HepG2 (cell line): ENCODE measurements at regions not wholly inside any gene's neighbourhood (a gene's known extent, or its start where the extent isn't known, plus 50 kb on each side); places are given as distances from the start of the nearest gene placed in this dataset.

Source experiments
- ATAC-seq: fragments of 200-7000 bp; cut with Tn5 transposase; 3 replicates; pipeline ENCODE4 v1.9.1; 2020; ENCODE audit warnings: mild to moderate bottlenecking, moderate library complexity
- BruUV-seq: library from RNA; stranded (reverse); fragments of 400-500 nt; replicated peaks from 2 replicates; lab custom pipeline; 2021; lab: Mats Ljungman, UMichigan
- CTCF ChIA-PET: fragments of 300-600 bp; formaldehyde crosslinking; extraction: SDS; loops from one replicate; lab custom pipeline; 2021; ENCODE audit warnings: low total read pairs, inconsistent platforms, low intra/inter-chr PET ratio; lab: Yijun Ruan, JAX
- POLR2A ChIA-PET: fragments of 350-600 bp; sonication (Branson Sonifier 250); formaldehyde crosslinking; loops from one replicate; lab custom pipeline; 2020; ENCODE audit warnings: antibody characterized with exemption, inconsistent platforms; lab: Yijun Ruan, JAX
- DNase-seq: peaks from one replicate; pipeline ENCODE4 v3.0.0-alpha.2; 2015; ENCODE audit warnings: low spot score
- FAIRE-seq: peaks from 3 replicates; lab custom pipeline; 2011; peaks lifted over from hg19 to GRCh38; lab: Jason Lieb, UNC
- H2AFZ ChIP-seq: one replicate; pipeline ENCODE4 v1.6.1; 2011; ENCODE audit warnings: low read length, inconsistent platforms
- H3K27ac ChIP-seq: fragments of 300-600 bp; 3 replicates; pipeline ENCODE4 v1.8.0; 2011; ENCODE audit warnings: mixed run types, mild to moderate bottlenecking, mixed read lengths, low read length, inconsistent platforms; ENCODE audit not compliant: insufficient read depth; ENCODE audit errors: extremely low read length
- H3K27me3 ChIP-seq, 2 experiments: fragments of 200-600 bp in 1 of 2; 2 replicates in 1 of 2; 3 replicates in 1 of 2; pipeline versions ENCODE4 v1.6.0 to v1.8.0; 2011; ENCODE audit warnings: low read length in 2 of 2, mild to moderate bottlenecking in 2 of 2, moderate library complexity in 2 of 2, inconsistent platforms in 1 of 2; ENCODE audit not compliant: insufficient read depth in 2 of 2, control insufficient read depth in 1 of 2
- H3K36me3 ChIP-seq, 2 experiments: fragments of 200-600 bp in 1 of 2; replicated peaks in 1 of 2; 2 replicates in 1 of 2; 3 replicates in 1 of 2; pipeline versions ENCODE4 v1.5.1 to v1.8.0; 2011; ENCODE audit warnings: low read length in 2 of 2, inconsistent platforms in 1 of 2; ENCODE audit not compliant: insufficient read depth in 2 of 2, control insufficient read depth in 1 of 2
- H3K4me1 ChIP-seq: 2 replicates; pipeline ENCODE4 v1.5.1; 2012; ENCODE audit warnings: low read length, inconsistent platforms; ENCODE audit not compliant: insufficient read depth
- H3K4me2 ChIP-seq: 2 replicates; pipeline ENCODE4 v1.6.0; 2011; ENCODE audit warnings: low read depth, low read length, inconsistent platforms
- H3K4me3 ChIP-seq, 3 experiments: fragments of 200-600 bp in 1 of 3; sonication (generic), shearing (Covaris generic) in 1 of 3; replicated peaks in 1 of 3; 2 replicates each; pipeline ENCODE4 v1.5.1; 2011 to 2016; ENCODE audit warnings: low read length in 3 of 3, inconsistent platforms in 2 of 3, low read depth in 2 of 3, mild to moderate bottlenecking in 2 of 3, control low read depth in 1 of 3, mixed read lengths in 1 of 3; ENCODE audit not compliant: insufficient read depth in 1 of 3
- H3K79me2 ChIP-seq: one replicate; pipeline ENCODE4 v1.6.1; 2011; ENCODE audit warnings: low read length, inconsistent platforms; ENCODE audit not compliant: insufficient read depth
- H3K9ac ChIP-seq: 2 replicates; pipeline ENCODE4 v1.6.0; 2011; ENCODE audit warnings: mild to moderate bottlenecking, low read depth, low read length, inconsistent platforms; ENCODE audit not compliant: insufficient read depth
- H3K9me3 ChIP-seq: 2 replicates; pipeline ENCODE4 v1.5.1; 2012; ENCODE audit warnings: mild to moderate bottlenecking, low read length
- H4K20me1 ChIP-seq: 2 replicates; pipeline ENCODE4 v1.6.0; 2011; ENCODE audit warnings: inconsistent platforms, mild to moderate bottlenecking, low read length, moderate library complexity; ENCODE audit not compliant: insufficient read depth
- ADNP ChIP-seq: sonication (generic); formaldehyde crosslinking; IDR thresholded peaks from 2 replicates; pipeline ENCODE4 v1.4.0; 2020; ENCODE audit warnings: missing genetic modification reagents
- CCAR2 ChIP-seq: fragments of 200-400 bp; formaldehyde crosslinking; optimal IDR thresholded peaks from 2 replicates; pipeline ENCODE3; 2018; ENCODE audit warnings: low read depth, mild to moderate bottlenecking, low read length, moderate library complexity
- CREB1 ChIP-seq, 2 experiments: fragments of 450-650 bp in 1 of 2; IDR thresholded peaks; 2 replicates each; pipeline ENCODE4 v1.6.1; 2016 to 2017; ENCODE audit warnings: control low read depth in 1 of 2, mild to moderate bottlenecking in 1 of 2, missing compliant biosample characterization in 1 of 2, missing genetic modification characterization in 1 of 2
- CTCF ChIP-seq: sonication (generic); formaldehyde crosslinking; IDR thresholded peaks from 2 replicates; pipeline ENCODE4 v1.5.0; 2020; ENCODE audit warnings: mild to moderate bottlenecking, missing genetic modification reagents, moderate library complexity
- NCOA2 ChIP-seq: sonication (generic); formaldehyde crosslinking; IDR thresholded peaks from 2 replicates; pipeline ENCODE4 v1.8.0; 2022; ENCODE audit warnings: inconsistent platforms
- STAG1 ChIP-seq: sonication (generic); formaldehyde crosslinking; IDR thresholded peaks from 2 replicates; pipeline ENCODE4 v1.4.0; 2020; ENCODE audit warnings: missing genetic modification reagents
- ZBTB20 ChIP-seq: sonication (generic); formaldehyde crosslinking; IDR thresholded peaks from 2 replicates; pipeline ENCODE4 v1.8.1; 2023; ENCODE audit warnings: missing genetic modification reagents, low read depth, mild to moderate bottlenecking, borderline replicate concordance
- ZNF121 ChIP-seq: sonication (generic); formaldehyde crosslinking; IDR thresholded peaks from 2 replicates; pipeline ENCODE4 v1.5.0; 2020; ENCODE audit warnings: mild to moderate bottlenecking, missing genetic modification reagents
- WGBS: methylation state at CpG from one replicate; pipeline ENCODE4 v1.1.6; 2017; ENCODE audit warnings: low lambda C conversion rate; 5-methylcytosine and 5-hydroxymethylcytosine counted together
- in situ Hi-C: cut with HindIII; loops from 2 replicates; pipeline ENCODE4 v1.10.0; 2017; ENCODE audit warnings: low pct_unique_long_range_greater_than_20kb; ENCODE audit not compliant: extremely low pct_ligation_motif_present
- intact Hi-C: fragments of 100-400 bp; cut with micrococcal nuclease; formaldehyde crosslinking; loops from one replicate; pipeline ENCODE4 v1.10.0; 2022; ENCODE audit not compliant: unreplicated experiment

- POLR2A ChIA-PET: no interaction called here
- Histone ChIP-seq H2AFZ (no peak overlapping the region), H3K27me3 (no peaks in the 10 kb centered on the region)
- peak; percentile 32; the same call in 1 of the 2 replicates for TF ChIP-seq STAG1 (CRISPR knock-in tag)
- no peak for TF ChIP-seq ADNP (CRISPR knock-in tag)
- TF ChIP-seq CTCF (CRISPR knock-in tag): 0 out of 2 replicates have a peak, but pooled peaks have one; percentile 10
- TF ChIP-seq CCAR2: no peak
- TF ChIP-seq ZBTB20: no peak
- no peak for TF ChIP-seq NCOA2 (CRISPR knock-in tag)
- TF ChIP-seq, all 625 proteins: peak for 2
- no peaks in the 10 kb centered on the region for H3K4me1 ChIP-seq
- no peak overlapping the region for H3K4me2 ChIP-seq
- CTCF ChIA-PET: no interaction called here
- in situ Hi-C loops (loop anchor here (5.0 to 25.0 kb wide), 3 partner anchors 1426 to 1774 kb away; no protein-coding TSS in a partner anchor), intact Hi-C loops (loop anchor here (10.0 kb wide), 1 partner anchor 1516 kb away; the partner anchor contains the start of genes ATP5F1C and KIN)
- no peaks in the 10 kb centered on the region for H3K79me2 ChIP-seq
- no peak for FAIRE-seq
- BruUV-seq: no TSS peak
- no peaks in the 10 kb centered on the region for H3K9me3 ChIP-seq
- no peaks in the 10 kb centered on the region for H3K36me3 ChIP-seq
- WGBS: 4% methylated on average over 2 of the region's 2 CpGs
- no peak overlapping the region for H3K9ac ChIP-seq
- no peak for DNase-seq
- H4K20me1 ChIP-seq: no peaks in the 10 kb centered on the region
- no peak overlapping the region for H3K27ac ChIP-seq
- ATAC-seq: no peak
- H3K4me3 ChIP-seq: no peak overlapping the region
These were observed 1246.7 kb downstream of the GATA3 start for GRCh38 chr10:9301148-9301547.

GRCh38 chr10:9301554-9301953 is 1247.1 kb downstream of the GATA3 start:
- TF ChIP-seq ZNF121 (CRISPR knock-in tag): no peak
- TF ChIP-seq CREB1 (IDR thresholded peaks at IDR 0.05): peak; percentile 34; the same call in 1 of the 2 replicates
- no peak for TF ChIP-seq CREB1 (CRISPR knock-in tag; IDR thresholded peaks at IDR 0.05)
- ChIA-PET CTCF (interaction anchor here (0.9 to 1.4 kb wide), 2 partner anchors 1545 to 1776 kb away, joined by 3 to 7 read pairs; no protein-coding TSS in a partner anchor), POLR2A (no interaction called here)
- H3K4me1 ChIP-seq: no peaks in the 10 kb centered on the region
- FAIRE-seq: no peak
- H3K36me3 ChIP-seq: no peaks in the 10 kb centered on the region
- no peaks in the 10 kb centered on the region for H3K27me3 ChIP-seq
- WGBS: 34% methylated on average over 4 of the region's 4 CpGs
- no peak overlapping the region for H3K27ac ChIP-seq
- no TSS peak for BruUV-seq
- no peak for ATAC-seq
- no peaks in the 10 kb centered on the region for H4K20me1 ChIP-seq
- no peak for DNase-seq
- H2AFZ ChIP-seq: no peak overlapping the region
- no peak overlapping the region for H3K4me2 ChIP-seq
- intact Hi-C loops (loop anchor here (10.0 kb wide), 1 partner anchor 1517 kb away; the partner anchor contains the start of genes ATP5F1C and KIN), in situ Hi-C loops (loop anchor here (5.0 to 25.0 kb wide), 3 partner anchors 1427 to 1774 kb away; no protein-coding TSS in a partner anchor)
- H3K4me3 ChIP-seq: no peak overlapping the region
- H3K79me2 ChIP-seq: no peaks in the 10 kb centered on the region
- H3K9ac ChIP-seq: no peak overlapping the region
- no peaks in the 10 kb centered on the region for H3K9me3 ChIP-seq
